GM12878 (cell line): ENCODE measurements at regions not wholly inside any gene's neighbourhood (a gene's known extent, or its start where the extent isn't known, plus 50 kb on each side); places are given as distances from the start of the nearest gene placed in this dataset.

Experiments used
- ATAC-seq: fragments of 200-7000 bp; cut with Tn5 transposase; 3 replicates; pipeline ENCODE4 v1.9.1; 2020; ENCODE audit warnings: mild to moderate bottlenecking, moderate library complexity
- BruUV-seq: library from RNA; stranded (reverse); fragments of 400-500 nt; replicated peaks from 2 replicates; lab custom pipeline; 2021; lab: Mats Ljungman, UMichigan
- CTCF ChIA-PET: fragments of 300-600 bp; sonication (Branson Sonifier 250); formaldehyde crosslinking; extraction: SDS; loops from one replicate; lab custom pipeline; 2021; ENCODE audit warnings: inconsistent platforms; lab: Yijun Ruan, JAX
- POLR2A ChIA-PET: fragments of 350-600 bp; formaldehyde crosslinking; extraction: SDS; loops from one replicate; lab custom pipeline; 2021; ENCODE audit warnings: inconsistent platforms; lab: Charles Lee
- RAD21 ChIA-PET: fragments of 300-600 bp; sonication (Branson Sonifier 250); formaldehyde crosslinking; loops from one replicate; lab custom pipeline; 2023; ENCODE audit warnings: antibody characterized with exemption; ENCODE audit not compliant: unreplicated experiment; lab: Charles Lee
- SMC1A ChIA-PET: fragments of 300-600 bp; sonication (Branson Sonifier 250); formaldehyde crosslinking; loops from one replicate; lab custom pipeline; 2023; ENCODE audit not compliant: unreplicated experiment, uncharacterized antibody; lab: Charles Lee
- DNase-seq: peaks from one replicate; pipeline ENCODE4 v3.0.0-alpha.2; 2011; ENCODE audit warnings: low read depth, low spot score
- FAIRE-seq: peaks from 3 replicates; lab custom pipeline; 2011; peaks lifted over from hg19 to GRCh38; lab: Jason Lieb, UNC
- H2AFZ ChIP-seq: 2 replicates; pipeline ENCODE4 v1.6.0; 2011; ENCODE audit warnings: low read depth, low read length, control low read depth; ENCODE audit not compliant: control insufficient read depth
- H3K27ac ChIP-seq: 2 replicates; pipeline ENCODE4 v1.5.1; 2011; ENCODE audit warnings: control low read depth; ENCODE audit not compliant: control insufficient read depth, insufficient read depth
- H3K27me3 ChIP-seq, 2 experiments: replicated peaks in 1 of 2; 2 replicates each; pipeline versions ENCODE4 v1.6.0 to v1.6.1; 2011; ENCODE audit warnings: low read length in 1 of 2; ENCODE audit not compliant: control insufficient read depth in 2 of 2, insufficient read depth in 2 of 2
- H3K36me3 ChIP-seq, 2 experiments: 2 replicates each; pipeline ENCODE4 v1.5.1; 2011; ENCODE audit warnings: low read length in 1 of 2; ENCODE audit not compliant: control insufficient read depth in 2 of 2, insufficient read depth in 2 of 2
- H3K4me1 ChIP-seq: 2 replicates; pipeline ENCODE4 v1.6.1; 2011; ENCODE audit warnings: mild to moderate bottlenecking, low read length, moderate library complexity, mixed read lengths; ENCODE audit not compliant: control insufficient read depth, insufficient read depth
- H3K4me2 ChIP-seq: 2 replicates; pipeline ENCODE4 v1.6.0; 2011; ENCODE audit warnings: control low read depth; ENCODE audit not compliant: control insufficient read depth, insufficient read depth
- H3K4me3 ChIP-seq: fragments of 200-600 bp; sonication (generic); 2 replicates; pipeline ENCODE4 v1.5.1; 2016
- H3K79me2 ChIP-seq: 2 replicates; pipeline ENCODE4 v1.6.0; 2011; ENCODE audit warnings: low read length; ENCODE audit not compliant: control insufficient read depth, insufficient read depth
- H3K9ac ChIP-seq: 2 replicates; pipeline ENCODE4 v1.8.0; 2011; ENCODE audit warnings: low read length, control low read depth, mixed read lengths; ENCODE audit not compliant: control insufficient read depth, insufficient read depth
- H3K9me3 ChIP-seq: replicated peaks from 3 replicates; pipeline ENCODE4 v1.5.1; 2011; ENCODE audit warnings: mild to moderate bottlenecking, low read length; ENCODE audit not compliant: control insufficient read depth, insufficient read depth
- H4K20me1 ChIP-seq: 2 replicates; pipeline ENCODE4 v1.6.0; 2011; ENCODE audit not compliant: control insufficient read depth, insufficient read depth
- CBX3 ChIP-seq: fragments of 200-600 bp; sonication (generic); IDR thresholded peaks from 2 replicates; pipeline ENCODE4 v1.6.1; 2016; ENCODE audit warnings: low read depth, borderline replicate concordance
- E4F1 ChIP-seq: fragments of 450-650 bp; IDR thresholded peaks from 2 replicates; pipeline ENCODE4 v1.6.1; 2018; ENCODE audit warnings: borderline replicate concordance, mild to moderate bottlenecking; ENCODE audit not compliant: partially characterized antibody
- KDM1A ChIP-seq: fragments of 200-600 bp; sonication (generic); IDR thresholded peaks from 2 replicates; pipeline ENCODE4 v1.6.1; 2016; ENCODE audit warnings: borderline replicate concordance
- MTA3 ChIP-seq: IDR thresholded peaks from 2 replicates; pipeline ENCODE4 v1.6.1; 2012; ENCODE audit warnings: low read length, inconsistent platforms, borderline replicate concordance
- NKRF ChIP-seq: fragments of 450-650 bp; conservative IDR thresholded peaks from 2 replicates; pipeline ENCODE4 v1.6.1; 2017; ENCODE audit warnings: mild to moderate bottlenecking, moderate library complexity
- ZNF207 ChIP-seq: fragments of 450-650 bp; IDR thresholded peaks from 2 replicates; pipeline ENCODE4 v1.6.1; 2014; ENCODE audit warnings: antibody characterized with exemption, mild to moderate bottlenecking, borderline replicate concordance
- WGBS: methylation state at CpG from one replicate; pipeline ENCODE4 v1.1.6; 2016; ENCODE audit warnings: low lambda C conversion rate; ENCODE audit not compliant: insufficient replicate concordance, insufficient coverage; ENCODE audit errors: missing lambda C conversion rate; 5-methylcytosine and 5-hydroxymethylcytosine counted together
- in situ Hi-C: fragments of 300-500 bp; cut with MboI; formaldehyde crosslinking; loops from 9 replicates; pipeline ENCODE4 v1.14.3; 2018; ENCODE audit warnings: mixed read lengths
- intact Hi-C: fragments of 100-400 bp; cut with micrococcal nuclease; formaldehyde crosslinking; loops from one replicate; pipeline ENCODE4 v1.14.2; 2022; ENCODE audit not compliant: unreplicated experiment

- intact Hi-C loops: no loop called here
- no peak overlapping the region for H3K4me3 ChIP-seq
- no peak overlapping the region for H3K27ac ChIP-seq
- CTCF ChIA-PET: no interaction called here
- H3K9me3 ChIP-seq: no peaks in the 10 kb centered on the region; the same call in 2 of the 3 replicates
- POLR2A ChIA-PET: no interaction called here
- no peak for ATAC-seq
- TF ChIP-seq ZNF207 (no peak), NKRF (no peak), MTA3 (no peak), KDM1A (no peak), CBX3 (no peak), E4F1 (no peak)
- TF ChIP-seq, all 136 proteins: peak for 0
- in situ Hi-C loops: no loop called here
- no peaks in the 10 kb centered on the region for H4K20me1 ChIP-seq
- SMC1A ChIA-PET: no interaction called here
- no peak overlapping the region for H3K9ac ChIP-seq
- H3K36me3 ChIP-seq: no peaks in the 10 kb centered on the region
- 38% methylated on average over 6 of the region's 6 CpGs for WGBS
- H2AFZ ChIP-seq: no peak overlapping the region
- no peak overlapping the region for H3K4me2 ChIP-seq
- no peaks in the 10 kb centered on the region for H3K4me1 ChIP-seq
- no peak for DNase-seq
- H3K27me3 ChIP-seq: no peaks in the 10 kb centered on the region
- RAD21 ChIA-PET: no interaction called here
- FAIRE-seq: no peak
- no peaks in the 10 kb centered on the region for H3K79me2 ChIP-seq
- BruUV-seq: no TSS peak
These were observed 169.1 kb downstream of the ICE1 start for GRCh38 chr5:5591567-5591966.
